ENCODE measurements at regions not wholly inside any gene's neighbourhood (a gene's known extent, or its start where the extent isn't known, plus 50 kb on each side); places are given as distances from the start of the nearest gene placed in this dataset.

GRCh38 chr4:63558709-63559108 is 850.5 kb downstream of the TECRL start:
- no peak for DNase-seq
- H3K9ac ChIP-seq, result no peak overlapping the region
- no peak overlapping the region for H3K27ac ChIP-seq (ENCODE audit: low read depth in 2 of 2, low read length in 1 of 2)
- no peak overlapping the region for H3K4me3 ChIP-seq (ENCODE audit: low read depth in 2 of 2, low read length in 1 of 2)
- no peaks in the 10 kb centered on the region for H3K9me2 ChIP-seq
- H3K27me3 ChIP-seq (ENCODE audit: insufficient read depth), result no peaks in the 10 kb centered on the region
- no peaks in the 10 kb centered on the region for H4K20me1 ChIP-seq (ENCODE audit: insufficient read depth)
- ChIA-PET CTCF (no interaction called here), POLR2A (no interaction called here)
- no peak overlapping the region for H3K4me2 ChIP-seq
- no peaks in the 10 kb centered on the region for H3K9me3 ChIP-seq
- no peak overlapping the region for H2AFZ ChIP-seq (ENCODE audit: low read depth)
- H3K79me2 ChIP-seq (ENCODE audit: insufficient read depth), result no peaks in the 10 kb centered on the region
- no peaks in the 10 kb centered on the region; a peak in 1 of 4 replicates for H3K4me1 ChIP-seq (ENCODE audit: control insufficient read depth in 1 of 2, insufficient read depth in 2 of 2, low read depth in 1 of 2, low read length in 1 of 2)
- no peaks in the 10 kb centered on the region for H3K36me3 ChIP-seq (replicated peaks in 1 of 2; ENCODE audit: control insufficient read depth in 1 of 2, insufficient read depth in 2 of 2, low read length in 1 of 2)
- no peak for TF ChIP-seq POLR2AphosphoS5 (IDR thresholded peaks at IDR 0.05; ENCODE audit: low read depth, low read length)
- TF ChIP-seq MAX (IDR thresholded peaks at IDR 0.05; ENCODE audit: low read depth), result no peak
- TF ChIP-seq YY1 (IDR thresholded peaks at IDR 0.05; ENCODE audit: low read depth), result no peak
- TF ChIP-seq RFX5 (IDR thresholded peaks at IDR 0.05; ENCODE audit: low read length), result no peak
- no peak for TF ChIP-seq GATA2 (CRISPR knock-in tag; IDR thresholded peaks at IDR 0.05)
- no peak for TF ChIP-seq CTCF (IDR thresholded peaks at IDR 0.05)
- TF ChIP-seq USF1 (IDR thresholded peaks at IDR 0.05; ENCODE audit: borderline replicate concordance, low read depth), result no peak
- TF ChIP-seq RAD21 (IDR thresholded peaks at IDR 0.05; ENCODE audit: low read length), result no peak
- TF ChIP-seq RCOR1 (IDR thresholded peaks at IDR 0.05; ENCODE audit: low read length), result no peak
- TF ChIP-seq REST (IDR thresholded peaks at IDR 0.05; ENCODE audit: low read depth, low read length), result no peak
- no peak for TF ChIP-seq SIN3A (IDR thresholded peaks at IDR 0.05; ENCODE audit: borderline replicate concordance, low read depth, low read length)
- no peak for TF ChIP-seq ZBTB33 (IDR thresholded peaks at IDR 0.05; ENCODE audit: borderline replicate concordance, low read depth)
- no peak for TF ChIP-seq PBX3 (IDR thresholded peaks at IDR 0.05)
- TF ChIP-seq USF2 (IDR thresholded peaks at IDR 0.05; ENCODE audit: borderline replicate concordance, low read depth, low read length), result no peak
- no peak for TF ChIP-seq ELF1 (IDR thresholded peaks at IDR 0.05)
- no peak for TF ChIP-seq FOSL2 (IDR thresholded peaks at IDR 0.05; ENCODE audit: borderline replicate concordance, low read depth)
- TF ChIP-seq FOXJ3 (CRISPR knock-in tag; IDR thresholded peaks at IDR 0.05), result no peak
- TF ChIP-seq SMC3 (IDR thresholded peaks at IDR 0.05; ENCODE audit: low read depth, low read length), result no peak
- no peak for TF ChIP-seq TCF12 (IDR thresholded peaks at IDR 0.05)
- no peak for TF ChIP-seq GABPA (IDR thresholded peaks at IDR 0.05; ENCODE audit: low read depth)
- H3F3A ChIP-seq (replicated peaks; ENCODE audit: insufficient read depth), result no peaks in the 10 kb centered on the region
